AG09309 (cell line): ENCODE measurements at regions not wholly inside any gene's neighbourhood (a gene's known extent, or its start where the extent isn't known, plus 50 kb on each side); places are given as distances from the start of the nearest gene placed in this dataset.

Experiments
- DNase-seq: peaks from one replicate; pipeline ENCODE4 v3.0.0-alpha.2; 2010; ENCODE audit warnings: low read depth
- H3K4me3 ChIP-seq: 2 replicates; pipeline ENCODE4 v1.5.1; 2011; ENCODE audit warnings: mild to moderate bottlenecking, low read depth, low read length, moderate library complexity; ENCODE audit not compliant: control insufficient read depth
- CTCF ChIP-seq: IDR thresholded peaks from 2 replicates; pipeline ENCODE4 v1.5.1; 2011; ENCODE audit warnings: mild to moderate bottlenecking, low read depth, low read length, inconsistent platforms; ENCODE audit not compliant: insufficient read depth, control insufficient read depth; ENCODE audit errors: missing control alignments

- no peak for DNase-seq
- no peak overlapping the region for H3K4me3 ChIP-seq
- no peak for TF ChIP-seq CTCF
Measured at GRCh38 chr6:22809370-22809769, 240.0 kb downstream of the HDGFL1 start.

GRCh38 chr6:22819209-22819608 is 249.8 kb downstream of the HDGFL1 start:
- no peak for DNase-seq
- no peak for TF ChIP-seq CTCF
- H3K4me3 ChIP-seq: no peak overlapping the region

GRCh38 chr6:22821664-22822320 is 252.4 kb downstream of the HDGFL1 start:
- no peak for TF ChIP-seq CTCF
- DNase-seq: peak; percentile 49
- no peak overlapping the region for H3K4me3 ChIP-seq

- no peak for TF ChIP-seq CTCF
- DNase-seq: no peak
- no peak overlapping the region for H3K4me3 ChIP-seq
Measured at GRCh38 chr6:22825210-22825609, 255.8 kb downstream of the HDGFL1 start.

GRCh38 chr6:22826961-22827360 is 257.6 kb downstream of the HDGFL1 start:
- no peak for TF ChIP-seq CTCF
- no peak for DNase-seq

GRCh38 chr6:22827760-22828159 is 258.4 kb downstream of the HDGFL1 start:
- no peak for DNase-seq
- TF ChIP-seq CTCF: no peak
- H3K4me3 ChIP-seq: no peak overlapping the region

More at GRCh38 chr6:22826961-22827360, 257.6 kb downstream of the HDGFL1 start:
- H3K4me3 ChIP-seq: no peak overlapping the region
